ENCODE measurements at regions not wholly inside any gene's neighbourhood (a gene's known extent, or its start where the extent isn't known, plus 50 kb on each side); places are given as distances from the start of the nearest gene placed in this dataset.

DNA sequence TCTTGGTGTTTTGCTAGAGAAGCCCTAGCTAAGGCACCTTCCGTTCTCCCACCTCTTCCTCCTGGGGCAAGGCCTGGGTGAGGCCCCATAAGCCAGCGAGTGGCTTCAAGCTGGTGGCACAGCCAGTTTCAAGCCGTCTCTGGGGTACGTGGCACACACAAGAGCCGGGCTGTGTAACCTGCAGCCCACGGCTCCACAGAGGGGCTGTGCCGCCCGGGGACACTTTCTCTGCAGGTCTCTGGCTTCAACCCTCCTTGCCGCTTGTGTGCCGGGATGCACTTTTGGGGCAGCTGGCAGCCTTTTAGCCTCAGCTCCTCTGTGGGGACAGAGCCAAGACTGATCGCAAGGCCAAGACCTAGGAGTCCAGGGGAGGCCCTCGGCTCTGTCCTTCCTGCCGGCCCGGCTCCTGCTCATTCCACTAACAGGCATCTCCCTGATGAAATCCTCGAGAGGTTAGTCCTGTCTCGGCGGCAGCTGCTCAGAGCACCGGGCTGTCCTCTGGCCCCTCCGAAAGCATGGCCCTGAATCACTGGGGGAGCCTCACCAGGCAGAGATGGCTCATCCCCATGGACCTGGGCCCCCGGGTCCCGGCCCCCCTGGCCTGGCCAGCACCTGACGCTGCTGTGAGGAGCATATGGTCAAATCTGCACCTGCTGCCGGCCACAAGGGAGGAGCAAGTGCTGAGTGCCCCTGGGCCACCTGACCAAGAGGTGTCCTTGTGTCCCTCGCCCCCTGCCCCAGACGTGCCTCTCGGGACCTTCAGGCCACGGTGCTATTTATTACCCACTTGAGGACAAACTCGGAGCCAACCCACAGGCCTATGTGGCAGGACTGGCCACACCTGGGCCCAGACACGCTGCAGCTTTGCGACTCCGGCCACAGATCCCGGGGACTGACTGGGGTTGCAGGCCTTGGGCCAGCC, 98.5 kb downstream of the METRNL start:
- no peak for DNase-seq (ENCODE audit: low read depth in 1 of 2, low spot score in 1 of 2)

DNA sequence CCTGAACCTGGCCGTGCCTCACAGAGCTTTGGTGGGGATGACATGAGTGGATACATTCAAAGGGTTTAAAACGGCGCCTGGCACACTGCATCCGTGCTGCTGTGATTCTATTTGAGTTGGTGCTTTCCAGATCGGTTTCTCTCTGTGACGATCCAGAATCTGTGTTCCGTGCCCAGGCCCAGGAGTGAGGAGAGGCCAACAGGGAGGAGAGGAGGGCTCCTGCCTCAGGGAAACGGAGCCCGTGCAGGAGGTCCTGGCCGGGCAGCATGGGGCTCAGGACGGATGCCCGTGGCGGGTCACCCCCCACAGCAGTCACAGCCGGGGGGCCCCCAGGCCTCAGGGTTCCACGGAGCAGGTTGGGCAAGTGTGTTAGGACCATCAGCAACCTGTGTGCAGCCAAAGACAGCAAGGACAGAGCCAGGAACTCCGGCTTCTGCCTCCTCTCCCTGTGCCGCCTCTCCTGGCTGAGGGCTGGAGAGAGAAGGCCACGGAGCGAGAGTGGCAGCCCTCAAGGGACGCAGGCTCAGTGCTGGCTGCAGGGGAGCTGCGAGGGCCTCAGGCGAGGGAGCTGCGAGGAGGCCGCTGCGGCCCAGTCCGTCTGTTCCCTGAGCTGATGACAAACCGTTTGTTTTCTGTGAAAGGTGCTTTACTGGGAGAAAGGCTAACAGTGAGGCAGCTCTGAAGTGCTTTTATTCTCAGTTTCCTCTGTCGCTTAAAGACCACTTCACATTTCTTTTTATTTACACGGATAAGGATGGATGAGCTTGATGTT, 99.3 kb downstream of the METRNL start:
- DNase-seq (ENCODE audit: low read depth in 1 of 2, low spot score in 1 of 2) = no peak

DNA sequence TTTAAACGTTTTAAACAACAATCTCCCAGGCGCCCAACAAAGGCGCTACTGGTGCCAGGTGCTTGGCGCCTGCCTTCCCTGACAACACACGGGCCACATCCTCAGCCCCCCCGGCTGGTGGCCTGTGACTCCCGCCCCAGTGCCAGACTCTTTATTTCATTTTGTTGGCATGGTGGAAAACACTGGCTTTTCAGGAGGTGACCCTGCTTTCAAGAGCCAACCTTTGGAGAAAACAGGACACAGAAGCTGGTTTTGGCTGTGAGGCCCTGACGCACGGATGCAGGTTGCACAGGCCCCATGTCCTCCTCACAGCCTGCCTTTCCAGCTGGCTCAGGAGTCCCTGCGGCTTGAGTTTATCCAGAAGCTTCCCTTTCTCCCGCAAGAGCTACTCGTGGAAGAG, 100.0 kb downstream of the METRNL start:
- no peak for DNase-seq (ENCODE audit: low read depth in 1 of 2, low spot score in 1 of 2)

DNA sequence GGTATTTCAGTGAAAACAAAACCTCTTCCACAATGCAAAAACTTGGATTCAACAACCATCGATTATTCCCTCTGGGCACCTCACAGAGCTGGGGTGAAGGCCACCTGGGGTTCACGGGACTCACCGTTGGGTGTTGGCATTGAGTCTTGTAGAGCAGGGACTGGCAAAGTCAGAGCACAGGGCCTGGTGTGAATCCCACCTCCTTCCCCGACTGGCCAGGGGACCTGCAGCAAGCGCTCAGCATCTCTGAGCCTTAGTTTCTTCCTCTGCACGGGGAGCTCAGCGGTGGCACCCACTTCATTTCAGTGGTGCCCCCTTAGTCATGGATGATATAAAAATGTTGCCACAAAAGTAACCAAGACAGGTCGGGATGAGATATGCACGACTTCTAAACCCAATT, 100.4 kb downstream of the METRNL start:
- no peak for DNase-seq (ENCODE audit: low read depth in 1 of 2, low spot score in 1 of 2)

DNA sequence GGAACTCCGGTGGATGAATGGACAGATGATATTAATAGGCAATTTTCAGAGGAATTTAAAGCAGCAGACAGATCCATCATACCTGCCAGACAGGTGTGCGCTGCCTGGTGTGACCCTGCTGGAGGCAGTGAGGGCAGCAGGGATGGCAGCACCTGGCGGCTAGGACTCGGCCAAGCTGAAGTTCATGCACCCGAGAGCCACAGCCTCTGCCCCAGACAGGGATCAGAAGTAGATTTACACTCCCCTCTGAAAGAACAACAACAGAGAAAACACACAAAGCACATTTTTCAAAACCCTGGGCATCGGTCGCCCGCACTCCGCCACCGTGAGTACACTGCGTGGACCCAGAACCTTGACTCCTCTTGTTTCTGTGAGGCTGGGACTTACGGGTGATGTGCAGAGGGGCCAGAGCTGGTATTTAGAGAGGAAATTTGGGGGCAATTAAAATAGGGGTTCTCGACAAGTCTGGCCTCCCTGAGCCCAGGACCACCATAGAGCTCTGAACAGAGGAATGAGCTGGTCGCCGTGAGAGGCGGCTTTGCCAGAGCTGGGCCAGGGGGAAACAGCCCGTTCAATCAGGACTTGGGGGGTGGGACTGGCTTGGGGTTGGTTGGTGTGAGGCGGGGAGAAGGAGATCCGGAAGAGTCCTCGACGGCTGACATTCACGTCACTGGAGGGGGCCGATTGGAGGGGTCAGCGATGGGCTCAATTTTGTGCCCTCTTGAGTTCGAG, 101.0 kb downstream of the METRNL start:
- DNase-seq (ENCODE audit: low read depth in 1 of 2, low spot score in 1 of 2) = no peak

DNA sequence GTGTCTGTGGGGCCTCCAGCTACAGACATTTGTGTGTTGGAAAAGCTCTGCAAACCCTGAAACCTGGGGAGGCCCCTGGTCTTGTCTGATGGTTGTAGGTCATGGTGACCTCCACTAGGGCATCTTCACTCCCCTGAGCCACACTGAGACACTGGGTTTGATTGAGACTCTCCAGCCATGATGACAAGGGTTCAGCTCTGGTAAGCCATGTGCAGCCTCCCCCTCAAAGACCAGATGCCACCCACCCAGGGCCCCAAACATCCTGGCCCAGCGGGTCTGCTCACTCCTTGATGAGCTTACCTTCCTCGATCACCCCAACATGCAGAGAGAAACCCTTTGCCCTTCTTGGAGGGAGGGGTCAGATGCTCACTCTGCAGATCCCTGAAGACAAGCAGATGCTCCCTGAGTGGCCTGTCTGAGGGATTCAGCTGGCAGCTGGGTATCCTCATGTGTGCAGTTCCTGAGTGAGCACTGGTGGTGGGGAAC, 101.6 kb downstream of the METRNL start:
- DNase-seq (ENCODE audit: low read depth in 1 of 2, low spot score in 1 of 2) = no peak

DNA sequence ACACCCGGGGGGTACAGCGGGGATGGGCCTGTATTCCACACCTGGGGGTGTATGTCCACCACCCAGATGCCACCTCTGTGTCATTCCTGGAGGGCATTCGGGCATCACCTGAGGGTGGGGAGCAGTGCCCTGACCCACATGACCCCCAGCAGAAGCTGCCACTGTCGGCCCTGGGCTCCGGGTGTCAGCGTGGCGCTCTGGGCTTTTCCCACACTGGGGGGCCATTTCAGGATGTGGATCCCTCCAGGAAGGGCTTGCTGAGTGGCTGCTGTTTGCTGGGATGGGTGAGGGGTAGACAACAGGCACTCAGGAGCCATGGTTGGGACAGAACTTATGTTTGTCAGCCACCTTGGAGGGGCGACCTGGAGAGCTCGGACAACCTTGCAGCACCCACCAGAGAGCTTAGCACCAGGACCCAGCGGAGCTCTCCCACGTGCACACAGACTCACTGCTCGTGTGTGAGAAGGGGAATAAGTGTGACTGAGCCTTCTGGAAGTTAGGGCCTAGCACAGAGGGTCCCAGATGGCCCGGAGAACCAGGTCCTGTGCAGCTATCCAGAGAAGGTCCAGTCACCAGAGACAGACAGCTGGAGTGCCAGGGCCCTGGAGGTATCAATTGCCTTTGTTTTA, 102.7 kb downstream of the METRNL start:
- DNase-seq (ENCODE audit: low read depth in 1 of 2, low spot score in 1 of 2) = no peak

DNA sequence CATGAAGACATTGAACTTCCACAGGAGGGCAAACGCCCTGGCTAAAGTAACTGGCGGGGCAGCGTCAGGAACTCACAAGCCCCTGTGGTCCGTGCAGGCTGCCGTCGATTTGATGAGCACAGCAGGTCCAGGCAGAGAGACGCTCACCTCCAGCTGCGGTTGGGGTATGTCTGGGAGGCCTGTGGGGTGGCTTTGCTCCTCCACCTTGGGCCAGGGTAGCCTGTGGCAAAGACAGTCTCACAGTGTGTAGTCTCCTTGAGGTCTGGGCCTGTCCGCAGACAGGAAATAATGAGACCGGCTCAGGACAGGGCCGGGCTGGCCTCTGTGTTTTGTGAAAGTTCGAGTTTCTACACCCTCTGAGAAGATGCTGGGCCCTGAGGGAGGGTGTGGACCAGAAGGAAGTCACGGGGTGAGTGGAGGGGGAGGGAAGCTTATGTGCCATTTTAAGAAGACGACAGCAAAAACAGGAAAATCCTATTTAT, 103.3 kb downstream of the METRNL start:
- no peak for DNase-seq (ENCODE audit: low read depth in 1 of 2, low spot score in 1 of 2)

DNA sequence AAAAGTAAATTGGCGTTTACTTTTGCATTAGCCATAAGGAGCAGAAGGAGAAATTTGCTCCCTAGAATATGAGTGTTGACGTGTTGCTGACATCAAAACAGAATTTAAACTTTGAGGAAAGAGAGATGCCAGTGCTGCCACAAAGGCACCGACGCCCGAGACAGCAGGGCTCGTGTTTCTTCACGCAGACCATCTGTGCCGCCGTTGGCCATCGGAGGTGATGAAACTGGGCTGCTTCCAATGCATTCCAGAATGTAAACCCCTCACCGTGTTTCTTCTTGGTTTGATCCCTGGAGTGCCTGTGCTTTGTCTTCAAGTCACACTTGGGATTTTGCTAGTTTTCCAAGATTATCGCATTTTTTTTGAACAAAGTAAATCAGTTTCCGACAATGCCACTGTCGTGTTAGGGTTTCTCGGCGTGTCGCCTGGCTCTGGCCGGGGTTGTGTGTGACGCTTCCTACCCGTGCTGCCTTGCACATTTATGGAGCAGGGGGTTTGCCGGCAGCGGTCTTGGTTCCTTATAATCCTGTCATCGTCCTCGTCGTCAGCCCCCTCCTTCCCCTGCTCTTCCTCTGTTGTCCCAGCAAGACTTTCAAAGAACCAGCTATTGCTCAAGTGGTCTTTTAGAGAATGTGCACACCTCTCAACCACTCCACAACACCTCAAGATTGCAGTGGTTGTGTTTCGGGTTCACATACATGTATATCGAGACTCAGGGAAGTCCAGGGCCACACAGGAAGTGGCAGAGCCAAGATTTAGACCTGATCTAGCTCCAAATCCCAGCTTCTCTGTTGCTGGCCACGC, 103.9 kb downstream of the METRNL start:
- no peak for DNase-seq (ENCODE audit: low read depth in 1 of 2, low spot score in 1 of 2)

DNA sequence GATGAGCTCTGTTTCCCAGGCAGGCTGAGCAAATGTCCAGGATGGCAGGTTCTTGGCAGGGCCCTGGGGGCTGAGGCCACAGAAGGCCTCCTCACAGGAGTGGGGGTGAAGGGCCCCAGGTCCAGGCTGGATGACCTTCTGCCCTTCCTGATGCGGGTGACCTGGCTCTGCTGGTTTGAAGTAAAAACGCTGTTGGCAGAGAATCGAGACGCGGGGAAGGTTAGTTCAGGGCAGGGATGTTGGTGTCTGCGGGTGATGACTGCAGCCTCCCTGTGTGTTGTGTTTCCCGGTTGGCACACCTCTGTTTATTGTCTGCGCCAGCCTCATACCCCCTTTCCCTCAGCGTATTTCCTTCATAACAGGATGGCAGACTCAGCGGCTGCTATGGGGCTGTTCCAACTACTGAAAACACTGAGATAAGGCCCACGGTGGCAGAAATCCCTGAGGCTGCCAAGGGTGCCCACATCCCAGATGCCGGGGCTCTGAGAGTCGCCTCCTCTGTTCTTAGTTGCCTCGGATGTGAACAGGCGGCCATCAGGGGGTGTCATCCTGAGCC, 104.6 kb downstream of the METRNL start:
- no peak for DNase-seq (ENCODE audit: low read depth in 1 of 2, low spot score in 1 of 2)

DNA sequence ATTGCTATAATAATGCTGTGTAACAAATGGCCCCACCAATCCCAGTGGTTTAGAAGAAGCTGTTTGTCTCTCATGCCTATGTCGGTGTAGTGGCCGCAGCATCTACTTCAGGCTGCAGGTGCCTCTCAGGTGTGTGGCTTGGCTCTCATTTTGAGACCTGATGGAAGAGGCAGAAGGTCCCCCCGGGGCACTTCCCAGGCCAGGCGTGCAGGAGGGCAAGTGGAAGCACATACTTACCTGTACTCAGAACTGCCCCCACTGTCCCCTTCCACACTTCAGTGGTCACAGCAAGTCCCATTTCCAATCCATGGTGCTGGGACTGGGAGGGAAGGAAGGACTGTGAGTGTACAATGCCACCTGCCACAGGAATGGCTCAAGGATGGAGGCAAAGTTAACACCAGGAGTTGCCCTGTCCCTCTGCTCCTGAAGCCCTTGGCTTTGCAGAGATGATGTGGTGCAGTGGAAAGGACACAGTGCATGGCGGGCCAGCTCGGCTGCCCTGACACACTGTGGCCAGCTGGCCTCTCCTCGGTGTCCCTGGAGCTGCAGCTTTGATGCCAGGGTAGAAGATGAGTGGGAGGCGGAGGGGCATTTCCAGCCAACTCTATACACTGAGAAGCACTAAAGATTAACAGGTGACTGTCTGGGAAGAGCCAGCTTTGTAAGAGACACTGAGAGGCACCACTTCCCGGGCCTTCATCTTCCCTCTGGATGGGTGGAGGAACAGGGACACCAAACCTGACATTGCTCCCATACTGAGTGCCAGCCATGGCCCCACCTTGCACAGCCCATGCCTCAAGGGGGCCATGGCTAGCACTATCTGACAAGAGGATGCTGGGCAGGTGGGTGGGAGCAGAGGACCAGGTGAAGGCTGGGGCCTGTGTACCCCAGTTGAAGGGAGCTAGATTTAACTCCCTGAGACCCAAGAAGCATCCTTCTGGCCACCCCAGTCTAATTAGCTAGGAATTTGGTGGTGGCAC, 105.9 kb downstream of the METRNL start:
- no peak for DNase-seq (ENCODE audit: low read depth in 1 of 2, low spot score in 1 of 2)

DNA sequence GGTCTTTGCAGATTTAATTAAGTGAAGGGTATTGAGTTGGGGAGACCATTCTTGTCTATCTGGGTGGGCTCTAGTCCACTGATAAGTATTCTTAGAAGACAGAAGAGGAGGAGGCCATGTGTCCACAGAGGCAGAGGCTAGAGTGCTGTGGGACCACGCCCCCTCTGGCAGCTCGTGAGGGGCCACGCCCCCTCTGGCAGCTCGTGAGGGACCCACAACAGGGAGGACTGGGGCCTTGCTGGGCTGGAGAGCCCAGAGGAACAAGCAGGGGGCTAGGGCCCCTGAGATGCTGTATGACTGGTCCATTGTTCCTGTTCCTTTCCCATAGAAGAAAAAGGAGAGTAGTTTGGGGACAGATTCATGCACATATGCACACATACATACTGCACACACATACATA, 106.8 kb downstream of the METRNL start:
- no peak for DNase-seq (ENCODE audit: low read depth in 1 of 2, low spot score in 1 of 2)

DNA sequence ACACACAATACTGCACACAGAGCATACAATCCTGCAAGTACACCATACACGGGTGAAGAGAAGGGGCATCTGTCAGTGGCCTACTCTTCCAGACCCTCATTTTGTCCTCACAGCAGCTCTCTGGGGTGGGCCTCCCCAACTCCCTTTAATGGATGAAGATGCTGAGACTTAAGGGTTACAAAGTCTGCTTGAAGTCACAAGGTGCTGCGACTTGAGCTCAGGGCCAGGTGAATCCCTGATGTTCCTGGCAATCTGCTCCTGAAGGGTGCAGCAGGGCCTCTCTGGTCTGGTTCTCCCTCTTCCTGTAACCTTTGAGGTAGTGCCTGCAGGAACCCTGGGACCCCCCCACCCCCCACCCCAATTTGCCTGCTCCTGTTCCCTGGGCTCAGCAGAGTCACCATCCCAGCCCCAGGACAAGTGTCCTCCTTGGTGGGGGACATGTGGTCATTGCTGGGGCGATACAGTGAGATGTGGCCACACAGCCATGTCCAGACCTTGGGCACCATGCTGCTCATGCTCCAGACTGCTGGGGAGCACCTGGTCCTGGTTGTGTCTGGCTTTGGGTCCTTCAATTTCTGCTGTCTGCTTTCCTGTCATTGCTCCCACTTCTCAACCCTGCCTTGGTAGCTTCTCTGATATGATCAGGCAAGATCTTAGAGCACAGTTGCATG, 107.5 kb downstream of the METRNL start:
- DNase-seq (ENCODE audit: low read depth in 1 of 2, low spot score in 1 of 2) = no peak

DNA sequence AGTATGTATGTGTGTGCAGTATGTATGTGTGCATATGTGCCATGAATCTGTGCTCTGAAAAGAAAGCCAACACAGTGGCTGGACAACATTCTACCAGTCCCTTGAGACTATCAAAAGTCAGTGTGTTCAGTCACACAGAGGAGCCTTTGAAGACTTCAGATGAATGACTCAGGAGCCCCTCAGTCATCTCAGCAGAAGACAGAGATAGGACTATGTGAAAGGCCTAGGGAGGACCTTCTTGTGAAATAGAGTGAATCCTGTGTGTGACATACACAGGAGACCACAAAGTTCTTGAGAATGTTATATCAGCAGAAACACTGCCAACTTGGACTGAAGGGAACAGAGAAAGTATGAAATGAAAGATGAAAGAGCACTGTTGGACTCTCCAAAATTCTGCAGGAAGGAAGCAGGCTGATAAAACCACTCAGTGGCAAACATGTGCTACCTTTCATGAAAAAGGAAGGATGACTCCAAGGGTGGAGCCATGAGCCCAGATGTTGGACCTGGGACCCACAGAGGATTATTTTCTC, 108.4 kb downstream of the METRNL start:
- DNase-seq (ENCODE audit: low read depth in 1 of 2, low spot score in 1 of 2) = no peak

DNA sequence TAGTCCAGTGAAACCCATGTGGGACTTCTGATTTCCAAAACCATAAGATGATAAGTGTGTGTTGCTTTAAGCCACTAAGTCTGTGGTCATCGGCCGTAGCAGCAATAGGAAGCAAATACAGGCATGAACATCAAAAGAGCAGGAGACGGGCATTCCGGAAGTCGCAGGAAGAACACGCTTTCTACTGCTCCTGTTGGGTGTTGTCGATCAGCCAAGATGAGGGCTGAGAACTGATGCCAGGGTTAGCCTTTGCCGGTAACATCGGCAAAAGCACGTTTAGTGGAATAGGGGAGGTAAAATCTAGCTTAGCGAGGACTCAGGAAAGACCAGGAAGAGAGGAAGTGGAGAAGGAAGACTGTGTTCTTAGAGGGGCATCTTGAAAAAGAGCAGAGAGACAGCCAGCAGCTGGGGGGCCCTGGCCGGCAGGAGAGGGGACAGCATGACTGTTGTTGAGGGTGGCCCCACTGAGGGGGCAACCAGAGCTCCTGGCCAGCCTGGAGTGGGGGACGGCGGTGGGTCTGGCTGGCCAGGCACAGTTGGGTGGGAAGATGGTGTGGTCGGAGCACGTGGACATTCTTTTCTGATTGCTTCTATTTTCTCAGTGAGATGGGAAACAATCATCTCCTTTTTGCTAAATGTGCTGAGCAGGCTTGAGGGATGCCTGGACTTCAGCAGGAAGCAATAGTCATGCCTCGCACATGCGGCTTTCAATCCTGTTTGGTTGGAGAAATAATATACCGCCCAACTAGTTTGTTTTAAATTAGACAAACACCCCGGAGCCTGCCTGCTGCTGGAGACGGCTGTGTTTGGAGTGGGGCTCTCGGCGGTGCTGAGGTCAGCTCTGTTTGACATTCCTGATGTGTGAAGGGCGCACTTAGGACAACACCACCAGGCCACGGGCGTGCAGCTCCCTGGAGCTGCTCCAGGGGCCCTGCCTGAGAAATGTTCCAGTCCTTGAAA, 109.9 kb downstream of the METRNL start:
- no peak for DNase-seq (ENCODE audit: low read depth in 1 of 2, low spot score in 1 of 2)

DNA sequence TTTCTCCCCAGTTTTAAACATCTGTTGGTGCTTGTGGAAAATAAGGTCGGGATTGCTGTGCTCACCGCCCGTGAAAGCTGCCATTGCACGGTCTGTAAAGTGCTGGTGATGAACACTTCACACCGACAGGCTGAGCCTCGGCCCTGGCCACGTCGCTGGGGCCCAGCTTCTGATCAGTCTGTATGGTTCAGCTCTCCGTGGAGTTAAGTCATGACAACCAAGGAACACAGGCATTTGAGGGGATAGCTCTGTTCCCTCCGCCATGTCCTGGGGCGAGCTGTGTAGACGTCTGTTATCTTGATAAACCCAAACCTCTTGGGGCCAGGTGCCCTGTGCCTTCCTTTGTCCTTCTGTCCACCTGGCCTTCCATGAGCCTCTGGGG, 110.6 kb downstream of the METRNL start:
- no peak for DNase-seq (ENCODE audit: low read depth in 1 of 2, low spot score in 1 of 2)
